ENCODE measurements at regions not wholly inside any gene's neighbourhood (a gene's known extent, or its start where the extent isn't known, plus 50 kb on each side); places are given as distances from the start of the nearest gene placed in this dataset.

GRCh38 chr4:17309567-17310268 is 202.2 kb downstream of the QDPR start:
- no peak for DNase-seq (ENCODE audit: low spot score)
- TF ChIP-seq CTCF (IDR thresholded peaks at IDR 0.05; ENCODE audit: extremely low read depth, missing control alignments), result no peak

GRCh38 chr4:17301869-17302268 is 210.0 kb downstream of the QDPR start:
- no peak for DNase-seq (ENCODE audit: low spot score)
- no peak for TF ChIP-seq CTCF (IDR thresholded peaks at IDR 0.05; ENCODE audit: extremely low read depth, missing control alignments)

GRCh38 chr4:17301266-17301665 is 210.6 kb downstream of the QDPR start:
- no peak for DNase-seq (ENCODE audit: low spot score)
- TF ChIP-seq CTCF (IDR thresholded peaks at IDR 0.05; ENCODE audit: extremely low read depth, missing control alignments), result no peak

GRCh38 chr4:17296921-17297890 is 214.7 kb downstream of the QDPR start:
- no peak for DNase-seq (ENCODE audit: low spot score)
- no peak for TF ChIP-seq CTCF (IDR thresholded peaks at IDR 0.05; ENCODE audit: extremely low read depth, missing control alignments)

- DNase-seq (ENCODE audit: low spot score), result no peak
- no peak for TF ChIP-seq CTCF (IDR thresholded peaks at IDR 0.05; ENCODE audit: extremely low read depth, missing control alignments)
These were observed 218.0 kb downstream of the QDPR start for GRCh38 chr4:17293901-17294300.

GRCh38 chr4:17288151-17288550 is 223.7 kb downstream of the QDPR start:
- no peak for DNase-seq (ENCODE audit: low spot score)
- no peak for TF ChIP-seq CTCF (IDR thresholded peaks at IDR 0.05; ENCODE audit: extremely low read depth, missing control alignments)

Measured in GM20000 (cell line).